CD4-positive, alpha-beta T cell treated with Interleukin-15 for 1 hour (primary cell): ENCODE measurements at regions not wholly inside any gene's neighbourhood (a gene's known extent, or its start where the extent isn't known, plus 50 kb on each side); places are given as distances from the start of the nearest gene placed in this dataset.
"Not testable (repeated sequence)": the region's sequence is repeated elsewhere in the genome, so short reads cannot be mapped to it uniquely, and the experiment has no call there.

Source experiments
- DNase-seq: peaks from one replicate; pipeline ENCODE4 v3.0.0-alpha.2; 2020

DNA sequence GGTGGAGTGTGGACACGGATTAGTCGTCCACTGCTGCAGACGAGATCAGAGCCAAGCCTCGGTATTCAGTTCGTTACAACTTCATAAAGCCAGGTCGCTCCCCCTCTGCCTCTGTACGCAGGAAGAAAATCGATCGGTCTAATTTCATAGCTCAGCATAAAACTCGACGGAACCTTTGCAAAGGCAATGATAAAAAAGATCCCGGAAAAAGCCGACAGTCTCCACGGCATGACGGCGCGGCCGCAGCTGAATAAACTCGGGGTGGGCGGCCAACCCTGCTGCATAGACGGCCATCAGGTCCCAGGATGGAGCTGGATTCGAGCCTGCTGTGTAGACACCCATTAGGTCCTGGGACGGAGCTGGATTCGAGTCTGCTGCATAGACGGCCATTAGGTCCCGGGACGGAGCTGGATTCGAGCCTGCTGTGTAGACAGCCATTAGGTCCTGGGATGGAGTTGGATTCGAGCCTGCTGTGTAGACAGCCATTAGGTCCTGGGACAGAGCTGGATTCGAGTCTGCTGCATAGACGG, 113.8 kb upstream of the PPP2R3B start:
- no peak for DNase-seq

DNA sequence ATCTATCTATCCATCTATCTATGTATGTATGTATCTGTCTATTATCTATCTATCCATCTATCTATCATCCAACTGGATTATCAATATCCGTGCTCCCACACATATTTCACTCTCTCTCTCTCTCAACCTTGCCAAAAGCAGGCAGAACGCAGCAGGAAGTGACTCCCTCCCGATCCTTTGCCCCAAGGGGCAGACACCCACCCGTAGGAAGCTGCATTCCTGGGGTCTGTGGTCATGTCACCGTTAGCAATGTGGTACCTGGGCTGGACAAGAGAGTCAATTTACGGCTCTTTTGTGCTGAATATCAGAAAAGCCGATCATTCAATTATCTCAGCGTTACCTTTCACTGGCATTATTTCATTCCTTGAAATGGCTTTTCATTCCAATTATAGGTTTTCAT, 119.6 kb upstream of the PPP2R3B start:
- no peak for DNase-seq

DNA sequence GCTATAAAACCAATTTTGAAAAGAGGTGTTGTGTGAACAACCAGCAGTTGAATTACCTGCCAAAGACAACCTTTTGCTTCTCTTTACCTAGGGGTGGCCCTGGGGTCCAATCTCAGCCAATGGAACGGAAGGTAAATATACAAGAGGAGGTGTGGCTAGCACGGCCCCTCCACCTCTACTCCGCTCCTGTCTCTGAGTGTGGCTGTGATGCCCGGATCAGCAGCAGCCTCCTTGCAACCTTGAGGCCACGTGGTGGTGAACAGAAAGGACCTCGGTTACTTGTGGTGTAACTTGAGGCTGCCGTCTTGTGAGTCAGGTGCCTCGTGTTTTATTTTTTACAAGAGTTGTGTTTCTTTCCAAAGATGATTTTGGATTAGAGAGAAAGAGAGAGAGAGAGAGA, 121.5 kb upstream of the PPP2R3B start:
- no peak for DNase-seq

DNA sequence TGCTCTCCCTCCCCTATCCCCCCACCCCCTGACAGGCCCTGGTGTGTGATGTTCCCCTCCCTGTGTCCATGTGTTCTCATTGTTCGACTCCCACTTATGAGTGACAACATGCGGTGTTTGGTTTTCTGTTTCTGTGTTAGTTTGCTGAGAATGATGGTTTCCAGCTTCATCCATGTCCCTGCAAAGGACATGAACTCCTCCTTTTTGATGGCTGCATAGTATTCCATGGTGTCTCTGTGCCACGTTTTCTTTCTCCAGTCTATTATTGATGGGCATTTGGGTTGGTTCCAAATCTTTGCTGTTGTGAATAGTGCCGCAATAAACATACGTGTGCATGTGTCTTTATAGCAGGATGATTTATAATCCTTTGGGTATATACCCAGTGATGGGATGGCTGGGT, 121.8 kb upstream of the SHOX start:
- not testable (repeated sequence) for DNase-seq

DNA sequence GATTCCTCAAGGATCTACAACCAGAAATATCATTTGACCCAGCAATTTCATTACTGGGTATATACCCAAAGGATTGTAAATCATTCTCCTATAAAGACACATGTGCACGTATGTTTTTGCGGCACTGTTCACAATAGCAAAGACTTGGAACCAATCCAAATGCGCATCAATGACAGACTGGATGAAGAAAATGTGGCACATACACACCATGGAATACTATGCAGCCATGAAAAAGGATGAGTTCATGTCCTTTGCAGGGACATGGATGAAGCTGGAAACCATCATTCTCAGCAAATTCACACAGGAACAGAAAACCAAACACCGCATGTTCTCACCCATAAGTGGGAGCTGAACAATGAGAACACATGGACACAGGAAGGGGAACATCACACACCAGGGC, 119.5 kb upstream of the SHOX start:
- DNase-seq: not testable (repeated sequence)

DNA sequence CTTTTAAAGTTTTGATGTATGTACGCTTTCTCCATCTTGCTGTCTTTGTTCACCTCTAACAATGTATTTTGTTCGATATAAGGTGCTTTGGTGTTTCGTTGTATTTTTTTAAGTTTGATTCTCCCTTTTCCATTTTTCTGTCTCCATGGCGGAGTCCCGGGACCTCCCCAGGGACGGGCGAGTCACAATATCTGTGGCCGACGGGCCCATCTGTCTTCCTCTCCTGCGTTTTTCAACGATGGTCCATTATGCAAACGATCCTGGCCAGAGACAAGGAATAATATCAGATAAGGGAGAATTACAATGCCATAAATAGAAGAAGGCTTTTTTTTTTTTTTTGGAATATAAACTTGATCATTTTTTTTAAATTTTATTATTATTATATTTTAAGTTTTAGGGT, 112.3 kb upstream of the SHOX start:
- DNase-seq: no peak

DNA sequence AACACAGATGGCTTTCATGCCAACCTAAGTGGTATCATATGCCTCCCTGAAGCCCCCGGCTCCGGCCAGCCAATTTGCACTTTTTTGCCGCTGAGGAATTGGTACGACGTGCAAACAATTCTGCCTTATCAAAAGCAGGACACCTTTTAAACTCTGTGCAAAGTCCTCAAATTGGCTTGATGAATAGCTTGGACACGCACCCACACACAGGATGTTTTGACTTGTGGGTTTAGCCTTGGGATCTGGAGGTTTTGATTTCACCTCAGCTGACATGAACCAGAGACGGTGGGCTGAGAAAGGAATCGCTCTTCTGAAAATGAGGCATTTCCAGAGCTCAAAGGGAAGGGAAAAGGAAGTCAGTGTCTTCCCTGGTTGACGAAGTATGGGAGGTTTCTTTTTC, 110.8 kb upstream of the SHOX start:
- no peak for DNase-seq

DNA sequence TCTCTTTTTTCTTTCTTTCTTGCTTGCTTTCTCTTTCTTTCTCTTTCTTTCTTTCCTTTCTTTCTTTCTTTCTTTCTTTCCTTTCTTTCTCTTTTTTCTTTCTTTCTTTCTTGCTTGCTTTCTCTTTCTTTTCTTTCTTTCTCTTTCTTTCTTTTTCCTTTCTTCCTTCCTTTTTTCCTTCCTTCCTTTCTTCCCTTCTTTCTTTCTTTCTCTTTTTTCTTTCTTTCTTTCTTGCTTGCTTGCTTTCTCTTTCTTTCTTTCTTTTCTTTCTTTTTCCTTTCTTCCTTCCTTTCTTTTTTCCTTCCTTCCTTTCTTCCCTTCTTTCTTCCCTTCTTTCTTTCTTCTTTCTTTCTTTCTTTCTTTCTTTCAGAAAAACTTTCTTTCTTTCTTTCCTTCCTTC, 108.1 kb upstream of the SHOX start:
- DNase-seq: no peak

DNA sequence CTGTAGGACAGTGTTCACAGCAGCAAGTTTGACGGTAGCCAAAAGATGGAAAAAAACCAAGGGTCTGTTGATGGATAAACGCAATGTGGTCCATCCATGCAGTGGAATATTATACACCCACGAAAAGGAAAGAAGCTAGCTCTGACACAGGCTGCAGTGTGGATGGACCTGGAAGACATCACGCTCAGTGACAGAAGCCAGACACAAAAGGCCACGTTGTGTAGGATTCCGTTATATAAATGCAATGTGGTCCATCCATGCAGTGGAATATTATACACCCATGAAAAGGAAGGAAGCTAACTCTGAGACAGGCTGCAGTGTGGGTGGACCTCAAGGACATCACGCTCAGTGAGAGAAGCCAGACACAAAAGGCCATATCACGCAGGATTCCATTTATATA, 105.5 kb upstream of the SHOX start:
- no peak for DNase-seq

DNA sequence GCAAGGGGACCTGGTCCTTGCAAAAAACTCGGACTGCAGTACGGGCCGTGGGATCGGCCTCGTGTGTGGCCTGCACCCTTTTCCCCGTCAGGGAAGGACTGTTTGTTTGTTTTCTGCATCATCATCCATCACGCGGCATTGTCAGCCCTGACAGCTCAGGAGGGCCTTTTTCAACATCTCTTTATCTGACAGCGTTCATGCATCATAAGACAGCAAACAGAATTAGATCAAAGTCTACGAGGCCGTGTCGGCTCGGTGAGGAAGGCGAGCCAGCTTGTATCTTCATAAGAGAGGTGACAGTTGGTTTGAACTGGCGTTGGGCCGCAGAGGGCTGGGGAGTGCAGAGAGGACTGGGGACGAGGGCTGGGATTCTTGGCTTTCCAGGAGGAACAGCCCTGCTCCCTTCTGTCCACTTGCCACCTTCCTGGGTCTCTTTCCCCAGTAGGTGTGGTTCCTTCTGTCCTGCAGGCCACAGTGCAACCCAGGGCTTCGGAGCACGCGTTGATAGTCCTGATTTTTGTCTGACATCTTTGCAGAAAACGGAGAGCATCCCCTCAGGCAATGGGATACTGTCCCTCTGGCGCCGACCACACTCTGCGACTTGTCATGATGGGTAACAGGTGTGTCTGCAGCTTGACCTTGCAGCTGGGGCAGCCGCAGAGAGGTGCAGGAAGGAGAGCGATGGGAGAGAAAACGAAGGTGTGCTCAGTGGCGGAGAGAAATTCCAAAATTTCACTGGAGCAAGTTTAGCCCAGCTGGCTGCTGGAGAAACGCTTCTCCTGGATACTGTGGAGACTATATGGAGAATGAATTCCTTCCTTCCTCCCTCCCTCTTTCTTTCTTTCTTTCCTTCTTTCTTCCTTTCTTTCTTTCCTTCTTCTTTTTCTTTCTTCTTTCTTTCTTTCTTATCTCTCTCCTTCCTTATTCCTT, 104.0 kb upstream of the SHOX start:
- no peak for DNase-seq

DNA sequence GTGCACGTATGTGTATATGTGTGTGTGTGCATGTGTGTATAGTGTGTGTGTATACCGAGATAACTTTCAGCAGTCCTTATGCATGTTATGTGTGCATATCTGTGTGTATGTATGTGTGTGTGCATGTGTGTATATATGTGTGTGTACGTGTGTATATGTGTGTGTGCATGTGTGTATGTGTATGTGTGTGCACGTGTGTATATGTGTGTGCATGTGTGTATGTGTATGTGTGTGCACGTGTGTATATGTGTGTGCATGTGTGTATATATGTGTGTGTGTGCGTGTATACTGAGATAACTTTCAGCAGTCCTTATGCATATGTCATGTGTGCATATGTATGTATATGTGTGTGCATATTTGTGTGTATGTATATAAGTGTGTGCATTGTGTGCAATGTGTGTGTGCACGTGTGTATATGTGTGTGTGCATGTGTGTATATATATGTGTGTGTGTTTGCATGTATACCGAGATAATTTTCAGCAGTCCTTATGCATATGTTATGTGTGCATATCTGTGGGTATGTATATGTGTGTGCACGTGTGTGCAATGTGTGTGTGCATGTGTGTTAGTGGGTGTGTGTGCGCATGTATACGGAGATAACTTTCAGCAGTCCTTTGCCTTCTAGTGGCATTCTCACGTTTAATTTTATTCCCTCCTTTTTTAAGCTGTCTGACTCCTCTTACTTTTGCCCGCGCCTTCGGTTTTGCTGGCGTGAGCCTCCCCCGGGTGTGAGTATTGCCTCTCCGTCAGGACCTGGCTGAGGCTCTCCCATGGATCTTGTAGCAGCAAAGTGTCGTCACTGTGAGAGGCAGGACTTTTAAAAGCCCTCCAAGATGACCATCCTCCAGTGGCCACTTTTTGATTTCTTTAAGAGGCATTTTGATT, 99.6 kb upstream of the SHOX start:
- no peak for DNase-seq

DNA sequence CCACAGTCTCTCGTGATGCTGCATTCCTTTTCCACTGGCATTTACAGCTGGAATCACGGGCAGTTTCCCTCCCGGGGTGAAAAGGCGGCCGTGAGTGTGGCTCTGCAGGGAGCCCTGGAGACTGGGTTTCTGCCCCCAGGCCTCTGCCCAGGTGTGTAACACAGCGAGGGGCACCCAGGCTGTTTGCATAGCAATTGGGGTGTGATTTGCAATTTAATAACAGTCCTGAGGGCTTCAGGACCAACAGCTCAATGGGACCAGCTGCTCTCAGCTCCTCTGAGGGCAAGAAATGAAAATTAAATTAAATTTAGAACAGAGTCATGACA, 99.0 kb upstream of the SHOX start:
- no peak for DNase-seq

DNA sequence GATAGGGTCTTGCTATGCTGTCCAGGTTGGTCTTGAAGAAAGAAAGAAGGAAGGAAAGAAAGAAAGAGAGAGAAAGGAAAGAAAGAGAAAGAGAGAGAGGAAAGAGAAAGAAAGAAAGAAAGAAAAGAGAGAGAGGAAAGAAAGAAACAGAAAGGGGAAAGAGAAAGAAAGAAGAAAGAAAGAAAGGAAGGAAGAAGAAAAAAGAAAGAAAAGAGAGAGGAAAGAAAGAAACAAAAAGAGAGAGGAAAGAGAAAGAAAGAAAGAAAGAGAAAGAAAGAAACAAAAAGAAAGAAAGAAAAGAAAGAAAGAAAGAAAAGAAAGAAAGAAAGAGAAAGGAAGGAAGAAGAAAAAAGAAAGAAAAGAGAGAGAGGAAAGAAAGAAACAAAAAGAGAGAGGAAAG, 95.8 kb upstream of the SHOX start:
- no peak for DNase-seq

DNA sequence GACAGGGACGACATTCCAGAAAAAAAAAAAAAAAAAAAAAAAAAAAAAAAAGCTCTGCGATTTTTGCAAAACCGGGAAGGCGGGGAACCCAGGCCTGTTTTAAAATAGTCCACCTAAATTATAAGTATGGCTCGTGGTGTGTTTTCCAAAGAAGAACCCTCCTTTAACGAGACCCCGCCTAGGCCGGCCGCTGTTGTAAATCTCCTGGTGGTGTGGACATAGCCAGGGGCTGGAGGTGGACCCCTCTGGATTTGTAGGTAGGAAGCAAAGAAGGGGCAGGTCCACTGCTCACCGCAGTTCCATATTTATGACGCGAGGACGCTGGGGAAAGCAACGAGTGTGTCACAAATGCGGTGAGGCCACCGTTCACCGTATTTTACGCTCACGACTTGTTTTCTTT, 94.0 kb upstream of the SHOX start:
- DNase-seq: no peak

DNA sequence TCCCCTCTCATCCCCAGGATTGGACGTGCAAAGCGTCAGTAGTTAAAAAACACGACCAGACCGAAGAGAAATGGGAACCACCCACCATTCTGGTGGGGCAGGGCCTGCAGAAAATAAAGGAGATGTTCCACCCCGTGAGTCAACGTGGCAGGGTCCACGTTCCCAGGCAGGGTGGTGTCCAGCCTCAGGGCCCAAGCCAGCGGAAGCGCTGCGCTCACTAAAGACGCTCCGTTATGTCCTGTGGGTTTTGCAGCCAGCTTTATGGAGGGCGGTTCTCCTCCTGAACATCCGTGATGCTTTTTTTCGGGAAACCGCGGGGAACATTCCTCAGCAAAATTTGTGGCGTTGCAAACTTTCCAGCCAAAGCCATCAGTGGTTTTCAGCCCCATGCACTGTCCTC, 93.4 kb upstream of the SHOX start:
- DNase-seq: no peak

DNA sequence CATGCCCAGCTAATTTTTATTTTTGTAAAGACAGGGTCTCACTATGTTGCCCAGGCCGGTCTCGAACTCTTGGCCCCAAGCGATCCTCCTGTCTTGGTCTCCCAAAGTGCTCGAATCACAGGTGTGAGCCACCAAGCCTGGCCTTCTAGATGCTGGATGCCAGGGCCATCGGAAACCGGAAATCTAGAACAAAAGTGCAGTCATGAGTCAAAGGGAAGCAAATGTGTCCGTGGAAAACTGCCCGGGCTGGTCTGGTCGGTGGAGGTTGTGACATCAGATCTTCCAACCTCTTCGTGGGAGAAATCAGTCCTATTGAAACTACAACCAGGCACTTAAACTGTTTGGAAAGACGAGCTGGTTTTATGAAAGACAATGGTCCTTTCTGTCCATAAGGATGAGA, 92.3 kb upstream of the SHOX start:
- DNase-seq: no peak

DNA sequence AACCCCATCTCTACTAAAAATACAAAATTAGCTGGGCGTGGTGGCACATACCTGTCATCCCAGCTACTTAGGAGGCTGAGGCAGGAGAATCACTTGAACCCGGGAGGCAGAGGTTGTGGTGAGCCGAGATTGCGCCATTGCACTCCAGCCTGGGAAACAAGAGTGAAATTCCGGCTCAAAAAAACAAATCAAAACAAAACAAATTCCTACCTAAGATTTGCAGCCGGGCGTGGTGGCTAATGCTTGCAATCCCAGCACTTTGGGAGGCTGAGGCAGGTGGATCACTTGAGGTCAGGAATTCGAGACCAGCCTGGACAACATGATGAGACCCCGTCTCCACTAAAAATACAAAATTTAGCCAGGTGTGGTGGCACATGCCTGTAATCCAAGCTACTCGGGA, 89.6 kb upstream of the SHOX start:
- not testable (repeated sequence) for DNase-seq

DNA sequence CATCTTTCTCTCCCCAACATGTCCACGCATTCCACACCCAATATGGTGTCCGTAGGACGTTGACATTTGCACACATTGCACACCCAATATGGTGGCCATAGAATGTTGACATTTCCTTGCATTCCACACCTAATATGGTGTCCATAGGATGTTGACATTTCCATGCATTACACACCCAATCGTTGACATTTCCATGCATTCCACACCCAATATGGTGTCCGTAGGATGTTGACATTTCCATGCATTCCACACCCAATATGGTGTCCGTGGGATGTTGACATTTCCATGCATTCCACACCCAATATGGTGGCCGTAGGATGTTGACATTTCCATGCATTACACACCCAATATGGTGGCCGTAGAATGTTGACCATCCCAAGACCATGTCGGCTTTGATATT, 88.4 kb upstream of the SHOX start:
- no peak for DNase-seq

DNA sequence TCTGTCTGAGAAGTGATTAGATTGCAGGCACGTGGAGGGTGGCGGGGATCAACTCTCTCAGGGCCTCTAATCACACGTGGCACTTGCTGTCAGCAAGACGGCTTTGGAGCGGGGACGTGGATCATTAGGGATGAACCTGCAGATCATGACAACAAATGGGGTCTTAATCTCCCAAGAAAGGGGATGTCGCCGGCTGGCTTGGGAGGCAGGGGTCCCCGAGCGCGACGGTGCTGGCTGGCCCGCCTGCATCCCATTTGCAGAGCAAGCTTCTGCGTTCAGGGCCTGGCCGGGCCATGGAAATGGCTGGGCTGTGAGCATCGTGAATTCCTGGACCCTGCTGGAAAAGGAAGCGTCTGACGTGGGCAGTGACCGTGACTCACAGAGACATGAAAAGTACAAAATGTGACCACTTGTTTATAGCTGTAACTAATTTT, 85.1 kb upstream of the SHOX start:
- DNase-seq: no peak

DNA sequence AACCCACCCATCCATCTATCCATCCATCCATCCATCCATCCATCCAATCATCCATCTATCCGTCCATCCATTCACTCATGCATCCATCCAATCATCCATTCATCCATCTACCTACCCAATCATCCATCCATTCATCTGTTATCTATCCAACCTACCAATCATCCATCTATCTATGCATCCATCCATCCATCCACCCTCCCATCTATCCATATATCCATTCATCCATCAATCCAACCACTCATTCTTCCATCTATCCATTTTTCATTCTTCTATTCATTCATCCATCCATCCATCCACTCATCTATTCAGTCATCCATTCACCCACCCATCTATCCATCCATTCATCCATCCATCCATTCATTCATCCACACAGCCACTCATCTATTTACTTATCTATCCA, 80.1 kb upstream of the SHOX start:
- no peak for DNase-seq

DNA sequence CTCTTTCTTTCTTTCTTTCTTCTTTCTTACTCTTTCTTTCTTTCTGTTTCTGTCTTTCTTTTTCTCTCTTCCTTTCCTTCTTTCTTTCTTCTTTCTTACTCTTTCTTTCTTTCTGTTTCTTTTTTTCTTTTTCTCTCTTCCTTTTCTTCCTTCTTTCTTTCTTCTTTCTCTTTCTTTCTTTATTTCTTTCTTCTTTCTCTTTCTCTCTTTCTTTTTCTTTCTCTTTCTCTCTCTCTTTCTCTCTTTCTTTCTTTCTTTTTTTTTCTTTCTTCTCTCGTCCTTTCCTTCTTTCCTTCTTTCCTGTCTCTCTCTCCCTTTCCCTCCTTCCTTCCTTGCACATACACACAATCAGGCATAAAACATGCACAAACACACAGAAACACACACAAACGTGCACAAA, 79.3 kb upstream of the SHOX start:
- no peak for DNase-seq

DNA sequence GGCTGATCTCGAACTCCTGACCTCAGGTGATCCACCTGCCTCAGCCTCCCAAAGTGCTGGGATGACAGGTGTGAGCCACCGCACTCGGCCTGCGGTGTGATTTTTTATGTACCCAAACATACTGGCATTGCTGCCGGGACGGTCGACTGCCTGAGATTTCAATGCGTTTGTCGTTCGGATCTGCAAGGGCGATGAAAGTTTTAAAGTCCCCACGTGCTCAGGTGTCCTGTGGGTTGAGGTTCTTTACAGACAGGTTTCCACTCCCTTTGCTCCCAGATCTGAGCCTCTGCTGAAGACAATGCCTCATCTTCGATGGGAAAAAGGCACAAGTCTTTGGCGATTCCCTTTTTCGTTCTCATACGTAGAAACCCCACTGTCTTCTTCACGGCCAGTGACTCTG, 78.1 kb upstream of the SHOX start:
- no peak for DNase-seq

DNA sequence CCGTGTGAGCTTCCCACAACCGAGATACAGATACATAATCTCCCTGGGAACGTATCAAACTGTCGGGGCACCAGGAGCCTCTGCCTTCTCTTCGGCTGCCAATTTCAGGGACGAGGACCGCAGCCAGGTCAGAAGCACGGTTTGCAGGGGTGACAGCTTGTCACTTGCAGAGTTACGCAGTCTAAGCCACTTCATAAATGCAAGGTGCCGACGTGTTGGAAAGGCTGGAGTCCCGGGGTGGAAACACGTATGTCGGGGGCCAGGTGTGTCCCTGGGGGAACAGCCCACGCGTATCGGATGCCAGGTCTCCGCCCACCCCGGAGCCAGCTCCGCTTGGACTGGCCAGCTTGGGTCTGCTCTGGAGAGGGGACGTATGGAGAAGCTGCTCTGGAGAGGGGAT, 76.3 kb upstream of the SHOX start:
- no peak for DNase-seq
